ENCODE measurements at regions not wholly inside any gene's neighbourhood (a gene's known extent, or its start where the extent isn't known, plus 50 kb on each side); places are given as distances from the start of the nearest gene placed in this dataset.

DNA sequence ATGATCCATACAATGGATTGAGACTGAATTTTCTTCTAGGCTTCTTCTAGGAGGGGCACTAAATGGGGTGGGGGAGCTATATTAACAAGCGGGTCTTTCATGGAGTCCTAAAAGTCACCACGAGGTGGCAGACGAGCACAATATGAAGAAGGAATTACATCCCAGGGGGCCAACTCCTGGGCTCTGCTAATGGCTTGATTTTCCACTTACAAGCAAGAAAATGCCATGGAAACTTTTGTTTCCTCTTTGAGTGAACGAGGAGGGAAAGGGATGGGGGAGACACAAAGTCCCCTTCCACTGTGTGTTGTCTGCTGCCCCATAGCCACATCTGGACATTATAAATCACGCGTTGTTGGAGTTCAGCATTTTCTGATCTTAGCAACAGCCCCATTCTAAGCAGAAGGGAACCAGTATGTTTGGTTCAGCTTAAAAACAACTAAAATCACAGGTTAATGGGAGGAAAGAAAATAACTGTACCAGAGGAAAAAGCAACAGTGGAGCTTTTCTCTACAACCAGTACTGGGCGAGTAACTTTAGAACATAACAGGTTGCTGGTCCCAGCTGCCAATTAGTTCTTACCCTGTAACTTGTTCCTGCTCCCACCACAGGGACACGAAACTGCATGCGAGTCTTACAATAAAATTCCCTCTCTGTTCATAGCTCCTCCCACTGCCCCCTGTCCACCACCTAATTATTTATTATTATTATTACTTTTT, 285.0 kb upstream of the PARD3B start (continued):
- TF ChIP-seq, protein P1, sequence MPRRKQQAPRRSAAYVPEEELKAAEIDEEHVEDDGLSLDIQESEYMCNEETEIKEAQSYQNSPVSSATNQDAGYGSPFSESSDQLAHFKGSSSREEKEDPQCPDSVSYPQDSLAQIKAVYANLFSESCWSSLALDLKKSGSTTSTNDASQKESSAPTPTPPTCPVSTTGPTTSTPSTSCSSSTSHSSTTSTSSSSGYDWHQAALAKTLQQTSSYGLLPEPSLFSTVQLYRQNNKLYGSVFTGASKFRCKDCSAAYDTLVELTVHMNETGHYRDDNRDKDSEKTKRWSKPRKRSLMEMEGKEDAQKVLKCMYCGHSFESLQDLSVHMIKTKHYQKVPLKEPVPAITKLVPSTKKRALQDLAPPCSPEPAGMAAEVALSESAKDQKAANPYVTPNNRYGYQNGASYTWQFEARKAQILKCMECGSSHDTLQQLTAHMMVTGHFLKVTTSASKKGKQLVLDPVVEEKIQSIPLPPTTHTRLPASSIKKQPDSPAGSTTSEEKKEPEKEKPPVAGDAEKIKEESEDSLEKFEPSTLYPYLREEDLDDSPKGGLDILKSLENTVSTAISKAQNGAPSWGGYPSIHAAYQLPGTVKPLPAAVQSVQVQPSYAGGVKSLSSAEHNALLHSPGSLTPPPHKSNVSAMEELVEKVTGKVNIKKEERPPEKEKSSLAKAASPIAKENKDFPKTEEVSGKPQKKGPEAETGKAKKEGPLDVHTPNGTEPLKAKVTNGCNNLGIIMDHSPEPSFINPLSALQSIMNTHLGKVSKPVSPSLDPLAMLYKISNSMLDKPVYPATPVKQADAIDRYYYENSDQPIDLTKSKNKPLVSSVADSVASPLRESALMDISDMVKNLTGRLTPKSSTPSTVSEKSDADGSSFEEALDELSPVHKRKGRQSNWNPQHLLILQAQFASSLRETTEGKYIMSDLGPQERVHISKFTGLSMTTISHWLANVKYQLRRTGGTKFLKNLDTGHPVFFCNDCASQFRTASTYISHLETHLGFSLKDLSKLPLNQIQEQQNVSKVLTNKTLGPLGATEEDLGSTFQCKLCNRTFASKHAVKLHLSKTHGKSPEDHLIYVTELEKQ (tag by site-specific recombination; IDR thresholded peaks at IDR 0.05; ENCODE audit: borderline replicate concordance) = no peak
- TF ChIP-seq, protein P2, sequence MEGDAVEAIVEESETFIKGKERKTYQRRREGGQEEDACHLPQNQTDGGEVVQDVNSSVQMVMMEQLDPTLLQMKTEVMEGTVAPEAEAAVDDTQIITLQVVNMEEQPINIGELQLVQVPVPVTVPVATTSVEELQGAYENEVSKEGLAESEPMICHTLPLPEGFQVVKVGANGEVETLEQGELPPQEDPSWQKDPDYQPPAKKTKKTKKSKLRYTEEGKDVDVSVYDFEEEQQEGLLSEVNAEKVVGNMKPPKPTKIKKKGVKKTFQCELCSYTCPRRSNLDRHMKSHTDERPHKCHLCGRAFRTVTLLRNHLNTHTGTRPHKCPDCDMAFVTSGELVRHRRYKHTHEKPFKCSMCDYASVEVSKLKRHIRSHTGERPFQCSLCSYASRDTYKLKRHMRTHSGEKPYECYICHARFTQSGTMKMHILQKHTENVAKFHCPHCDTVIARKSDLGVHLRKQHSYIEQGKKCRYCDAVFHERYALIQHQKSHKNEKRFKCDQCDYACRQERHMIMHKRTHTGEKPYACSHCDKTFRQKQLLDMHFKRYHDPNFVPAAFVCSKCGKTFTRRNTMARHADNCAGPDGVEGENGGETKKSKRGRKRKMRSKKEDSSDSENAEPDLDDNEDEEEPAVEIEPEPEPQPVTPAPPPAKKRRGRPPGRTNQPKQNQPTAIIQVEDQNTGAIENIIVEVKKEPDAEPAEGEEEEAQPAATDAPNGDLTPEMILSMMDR (tag by site-specific recombination; IDR thresholded peaks at IDR 0.05) = peak; percentile 74
- TF ChIP-seq ZNF654 (tag by site-specific recombination; IDR thresholded peaks at IDR 0.05; ENCODE audit: low read depth) (peak; percentile 72), SCRT2 (tag by site-specific recombination; IDR thresholded peaks at IDR 0.05) (peak; percentile 11; the same call in 1 of the 2 replicates), ZNF221 (tag by site-specific recombination; IDR thresholded peaks at IDR 0.05; ENCODE audit: borderline replicate concordance) (no peak), ZNF114 (tag by site-specific recombination; IDR thresholded peaks at IDR 0.05) (no peak), GLIS1 (tag by site-specific recombination; IDR thresholded peaks at IDR 0.05) (peak; percentile 54)

DNA sequence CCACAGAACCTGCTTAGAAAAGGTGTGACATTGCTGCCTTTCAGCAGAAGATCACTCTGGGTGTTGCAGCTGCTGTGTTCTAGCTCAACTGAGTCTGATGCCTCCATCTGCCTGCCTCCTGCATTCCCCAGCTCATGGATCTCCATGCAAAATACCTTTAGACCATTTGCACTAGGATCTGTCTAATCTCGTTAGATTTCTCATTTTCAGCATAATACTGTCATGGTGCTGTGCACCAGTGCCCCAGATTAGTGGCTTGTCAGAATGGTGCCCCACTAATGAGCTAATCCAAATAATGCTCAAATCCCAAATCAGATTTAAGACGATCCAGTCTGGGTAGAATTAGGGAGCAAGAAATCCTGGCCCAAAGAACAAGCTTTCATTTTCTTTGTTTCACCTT, 284.4 kb upstream of the PARD3B start:
- Histone ChIP-seq H3K36me3 (ENCODE audit: control insufficient read depth in 2 of 2, insufficient read depth in 1 of 2, low read length in 2 of 2) (no peaks in the 10 kb centered on the region), H3K4me1 (ENCODE audit: control insufficient read depth, insufficient read depth, low read length) (peaks cover 3% of the 10 kb centered on the region), H3K4me3 (ENCODE audit: low read depth, low read length) (no peak overlapping the region), H3K9me3 (ENCODE audit: control insufficient read depth, insufficient read depth, low read depth, low read length) (no peaks in the 10 kb centered on the region), H3K27ac (ENCODE audit: extremely low read depth, low read depth, low read length) (no peak overlapping the region)
- ChIA-PET POLR2A (no interaction called here), CTCF (interaction anchor here (0.5 to 2.8 kb wide), 31 partner anchors 10 to 1687 kb away, joined by 3 to 15 read pairs (median 4); no protein-coding TSS in a partner anchor)
- TF ChIP-seq ZNF549 (tag by site-specific recombination; IDR thresholded peaks at IDR 0.05) (no peak), FEZF1 (tag by site-specific recombination; IDR thresholded peaks at IDR 0.05) (no peak), ZNF335 (tag by site-specific recombination; conservative IDR thresholded peaks at IDR 0.05) (no peak), ZBTB7A (tag by site-specific recombination; IDR thresholded peaks at IDR 0.05; ENCODE audit: low read depth) (no peak), ZNF48 (tag by site-specific recombination; IDR thresholded peaks at IDR 0.05) (no peak), ZNF585B (tag by site-specific recombination; IDR thresholded peaks at IDR 0.05) (no peak), BCL11A (tag by site-specific recombination; IDR thresholded peaks at IDR 0.05; ENCODE audit: low read depth) (no peak), ZNF2 (tag by site-specific recombination; IDR thresholded peaks at IDR 0.05) (no peak)
- TF ChIP-seq, protein P3, sequence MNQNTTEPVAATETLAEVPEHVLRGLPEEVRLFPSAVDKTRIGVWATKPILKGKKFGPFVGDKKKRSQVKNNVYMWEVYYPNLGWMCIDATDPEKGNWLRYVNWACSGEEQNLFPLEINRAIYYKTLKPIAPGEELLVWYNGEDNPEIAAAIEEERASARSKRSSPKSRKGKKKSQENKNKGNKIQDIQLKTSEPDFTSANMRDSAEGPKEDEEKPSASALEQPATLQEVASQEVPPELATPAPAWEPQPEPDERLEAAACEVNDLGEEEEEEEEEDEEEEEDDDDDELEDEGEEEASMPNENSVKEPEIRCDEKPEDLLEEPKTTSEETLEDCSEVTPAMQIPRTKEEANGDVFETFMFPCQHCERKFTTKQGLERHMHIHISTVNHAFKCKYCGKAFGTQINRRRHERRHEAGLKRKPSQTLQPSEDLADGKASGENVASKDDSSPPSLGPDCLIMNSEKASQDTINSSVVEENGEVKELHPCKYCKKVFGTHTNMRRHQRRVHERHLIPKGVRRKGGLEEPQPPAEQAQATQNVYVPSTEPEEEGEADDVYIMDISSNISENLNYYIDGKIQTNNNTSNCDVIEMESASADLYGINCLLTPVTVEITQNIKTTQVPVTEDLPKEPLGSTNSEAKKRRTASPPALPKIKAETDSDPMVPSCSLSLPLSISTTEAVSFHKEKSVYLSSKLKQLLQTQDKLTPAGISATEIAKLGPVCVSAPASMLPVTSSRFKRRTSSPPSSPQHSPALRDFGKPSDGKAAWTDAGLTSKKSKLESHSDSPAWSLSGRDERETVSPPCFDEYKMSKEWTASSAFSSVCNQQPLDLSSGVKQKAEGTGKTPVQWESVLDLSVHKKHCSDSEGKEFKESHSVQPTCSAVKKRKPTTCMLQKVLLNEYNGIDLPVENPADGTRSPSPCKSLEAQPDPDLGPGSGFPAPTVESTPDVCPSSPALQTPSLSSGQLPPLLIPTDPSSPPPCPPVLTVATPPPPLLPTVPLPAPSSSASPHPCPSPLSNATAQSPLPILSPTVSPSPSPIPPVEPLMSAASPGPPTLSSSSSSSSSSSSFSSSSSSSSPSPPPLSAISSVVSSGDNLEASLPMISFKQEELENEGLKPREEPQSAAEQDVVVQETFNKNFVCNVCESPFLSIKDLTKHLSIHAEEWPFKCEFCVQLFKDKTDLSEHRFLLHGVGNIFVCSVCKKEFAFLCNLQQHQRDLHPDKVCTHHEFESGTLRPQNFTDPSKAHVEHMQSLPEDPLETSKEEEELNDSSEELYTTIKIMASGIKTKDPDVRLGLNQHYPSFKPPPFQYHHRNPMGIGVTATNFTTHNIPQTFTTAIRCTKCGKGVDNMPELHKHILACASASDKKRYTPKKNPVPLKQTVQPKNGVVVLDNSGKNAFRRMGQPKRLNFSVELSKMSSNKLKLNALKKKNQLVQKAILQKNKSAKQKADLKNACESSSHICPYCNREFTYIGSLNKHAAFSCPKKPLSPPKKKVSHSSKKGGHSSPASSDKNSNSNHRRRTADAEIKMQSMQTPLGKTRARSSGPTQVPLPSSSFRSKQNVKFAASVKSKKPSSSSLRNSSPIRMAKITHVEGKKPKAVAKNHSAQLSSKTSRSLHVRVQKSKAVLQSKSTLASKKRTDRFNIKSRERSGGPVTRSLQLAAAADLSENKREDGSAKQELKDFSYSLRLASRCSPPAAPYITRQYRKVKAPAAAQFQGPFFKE (tag by site-specific recombination; IDR thresholded peaks at IDR 0.05; ENCODE audit: borderline replicate concordance) = no peak
- TF ChIP-seq, protein P4, sequence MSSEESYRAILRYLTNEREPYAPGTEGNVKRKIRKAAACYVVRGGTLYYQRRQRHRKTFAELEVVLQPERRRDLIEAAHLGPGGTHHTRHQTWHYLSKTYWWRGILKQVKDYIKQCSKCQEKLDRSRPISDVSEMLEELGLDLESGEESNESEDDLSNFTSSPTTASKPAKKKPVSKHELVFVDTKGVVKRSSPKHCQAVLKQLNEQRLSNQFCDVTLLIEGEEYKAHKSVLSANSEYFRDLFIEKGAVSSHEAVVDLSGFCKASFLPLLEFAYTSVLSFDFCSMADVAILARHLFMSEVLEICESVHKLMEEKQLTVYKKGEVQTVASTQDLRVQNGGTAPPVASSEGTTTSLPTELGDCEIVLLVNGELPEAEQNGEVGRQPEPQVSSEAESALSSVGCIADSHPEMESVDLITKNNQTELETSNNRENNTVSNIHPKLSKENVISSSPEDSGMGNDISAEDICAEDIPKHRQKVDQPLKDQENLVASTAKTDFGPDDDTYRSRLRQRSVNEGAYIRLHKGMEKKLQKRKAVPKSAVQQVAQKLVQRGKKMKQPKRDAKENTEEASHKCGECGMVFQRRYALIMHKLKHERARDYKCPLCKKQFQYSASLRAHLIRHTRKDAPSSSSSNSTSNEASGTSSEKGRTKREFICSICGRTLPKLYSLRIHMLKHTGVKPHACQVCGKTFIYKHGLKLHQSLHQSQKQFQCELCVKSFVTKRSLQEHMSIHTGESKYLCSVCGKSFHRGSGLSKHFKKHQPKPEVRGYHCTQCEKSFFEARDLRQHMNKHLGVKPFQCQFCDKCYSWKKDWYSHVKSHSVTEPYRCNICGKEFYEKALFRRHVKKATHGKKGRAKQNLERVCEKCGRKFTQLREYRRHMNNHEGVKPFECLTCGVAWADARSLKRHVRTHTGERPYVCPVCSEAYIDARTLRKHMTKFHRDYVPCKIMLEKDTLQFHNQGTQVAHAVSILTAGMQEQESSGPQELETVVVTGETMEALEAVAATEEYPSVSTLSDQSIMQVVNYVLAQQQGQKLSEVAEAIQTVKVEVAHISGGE (tag by site-specific recombination; conservative IDR thresholded peaks at IDR 0.05; ENCODE audit: low read depth) = no peak
- TF ChIP-seq, protein P1 (tag by site-specific recombination; IDR thresholded peaks at IDR 0.05; ENCODE audit: borderline replicate concordance) = no peak

Measured in HEK293 (cell line).